K562 (cell line): ENCODE measurements at regions not wholly inside any gene's neighbourhood (a gene's known extent, or its start where the extent isn't known, plus 50 kb on each side); places are given as distances from the start of the nearest gene placed in this dataset.

Experiments used
- ATAC-seq: fragments of 200-7000 bp; cut with Tn5 transposase; 3 replicates; pipeline ENCODE4 v1.9.1; 2020; ENCODE audit warnings: moderate library complexity
- BruUV-seq: library from RNA; stranded (reverse); fragments of 400-500 nt; replicated peaks from 2 replicates; lab custom pipeline; 2021; lab: Mats Ljungman, UMichigan
- CTCF ChIA-PET: fragments of 300-600 bp; formaldehyde crosslinking; extraction: SDS; loops from one replicate; lab custom pipeline; 2021; ENCODE audit warnings: low intra/inter-chr PET ratio; lab: Yijun Ruan, JAX
- POLR2A ChIA-PET: fragments of 300-600, 350-650 bp; sonication (Branson Sonifier 250); formaldehyde crosslinking; extraction: SDS; loops from one replicate; lab custom pipeline; 2021; ENCODE audit warnings: antibody characterized with exemption, inconsistent platforms; lab: Yijun Ruan, JAX
- DNase-seq, 4 experiments: peaks; one replicate each; pipeline versions ENCODE4 v3.0.0 to v3.0.0-alpha.2; 2011 to 2018; ENCODE audit warnings: low spot score in 3 of 4, mixed read lengths in 3 of 4; ENCODE audit errors: extremely low read depth in 1 of 4
- FAIRE-seq: peaks from 2 replicates; lab custom pipeline; 2011; peaks lifted over from hg19 to GRCh38; lab: Jason Lieb, UNC
- H2AFZ ChIP-seq: 2 replicates; pipeline ENCODE4 v1.6.0; 2011; ENCODE audit warnings: low read depth, low read length, control low read depth, inconsistent platforms
- H3K27ac ChIP-seq: fragments of 200-600 bp; 3 replicates; pipeline ENCODE4 v1.8.0; 2011; ENCODE audit warnings: low read depth, mild to moderate bottlenecking, control low read depth, inconsistent platforms, low read length, moderate library complexity, mixed read lengths; ENCODE audit errors: extremely low read depth
- H3K27me3 ChIP-seq, 2 experiments: fragments of 300-600 bp in 1 of 2; 2 replicates in 1 of 2; 3 replicates in 1 of 2; pipeline versions ENCODE4 v1.6.0 to v1.8.0; 2011; ENCODE audit warnings: inconsistent platforms in 2 of 2, low read length in 2 of 2, mild to moderate bottlenecking in 1 of 2, mixed read lengths in 1 of 2, moderate library complexity in 1 of 2; ENCODE audit not compliant: control insufficient read depth in 2 of 2, insufficient read depth in 2 of 2
- H3K36me3 ChIP-seq: fragments of 300-600 bp; 3 replicates; pipeline ENCODE4 v1.8.0; 2011; ENCODE audit warnings: mild to moderate bottlenecking, low read length, inconsistent platforms; ENCODE audit not compliant: control insufficient read depth, insufficient read depth
- H3K4me1 ChIP-seq, 2 experiments: fragments of 200-600 bp in 1 of 2; replicated peaks in 1 of 2; 2 replicates in 1 of 2; 3 replicates in 1 of 2; pipeline versions ENCODE4 v1.5.1 to v1.8.0; 2011; ENCODE audit warnings: inconsistent platforms in 2 of 2, low read length in 2 of 2, mild to moderate bottlenecking in 1 of 2, mixed read lengths in 1 of 2, moderate library complexity in 1 of 2; ENCODE audit not compliant: control insufficient read depth in 2 of 2, insufficient read depth in 2 of 2
- H3K4me2 ChIP-seq: 2 replicates; pipeline ENCODE4 v1.6.1; 2011; ENCODE audit warnings: low read length, control low read depth, inconsistent platforms, mixed read lengths; ENCODE audit not compliant: insufficient read depth
- H3K4me3 ChIP-seq: fragments of 200-600 bp; sonication (generic), shearing (Covaris generic); 2 replicates; pipeline ENCODE4 v1.5.1; 2016; ENCODE audit warnings: control low read depth, inconsistent platforms
- H3K79me2 ChIP-seq: fragments of 200-600 bp; 3 replicates; pipeline ENCODE4 v1.8.0; 2011; ENCODE audit warnings: low read length, inconsistent platforms; ENCODE audit not compliant: control insufficient read depth, insufficient read depth
- H3K9ac ChIP-seq, 2 experiments: 2 replicates each; pipeline versions ENCODE4 v1.6.0 to v1.6.1; 2011; ENCODE audit warnings: low read depth in 2 of 2, low read length in 2 of 2, control low read depth in 1 of 2, inconsistent platforms in 1 of 2, mild to moderate bottlenecking in 1 of 2, mixed read lengths in 1 of 2; ENCODE audit not compliant: insufficient read depth in 1 of 2
- H3K9me1 ChIP-seq: one replicate; pipeline ENCODE4 v1.6.0; 2011; ENCODE audit warnings: inconsistent platforms, mild to moderate bottlenecking, low read length, moderate library complexity; ENCODE audit not compliant: control insufficient read depth, insufficient read depth
- H3K9me3 ChIP-seq: replicated peaks from 2 replicates; pipeline ENCODE4 v1.5.1; 2011; ENCODE audit warnings: low read depth, low read length, inconsistent platforms; ENCODE audit not compliant: control insufficient read depth, insufficient read depth
- H4K20me1 ChIP-seq: replicated peaks from 2 replicates; pipeline ENCODE4 v1.6.1; 2011; ENCODE audit warnings: low read length, inconsistent platforms, mixed read lengths; ENCODE audit not compliant: control insufficient read depth, insufficient read depth
- CREB1 ChIP-seq, 2 experiments: sonication (generic) in 1 of 2; formaldehyde crosslinking in 1 of 2; IDR thresholded peaks; 2 replicates each; pipeline versions ENCODE4 v1.6.1 to v1.8.0; 2012 to 2022; ENCODE audit warnings: inconsistent platforms in 1 of 2, mild to moderate bottlenecking in 1 of 2, missing genetic modification reagents in 1 of 2, moderate library complexity in 1 of 2
- PPARD ChIP-seq: fragments of 250-450 bp; sonication (Bioruptor Pico); IDR thresholded peaks from 2 replicates; pipeline ENCODE4 v1.8.0; 2022; ENCODE audit warnings: inconsistent platforms, mild to moderate bottlenecking, moderate library complexity
- PYGO2 ChIP-seq: fragments of 450-650 bp; IDR thresholded peaks from 2 replicates; pipeline ENCODE4 v1.6.1; 2016; ENCODE audit warnings: mild to moderate bottlenecking, missing genetic modification characterization, moderate library complexity, missing compliant biosample characterization
- TRIM24 ChIP-seq, 2 experiments: fragments of 450-650 bp; IDR thresholded peaks; 2 replicates each; pipeline ENCODE4 v1.6.1; 2016
- ZNF592 ChIP-seq: fragments of 450-650 bp; IDR thresholded peaks from 2 replicates; pipeline ENCODE4 v1.6.1; 2017; ENCODE audit warnings: antibody characterized with exemption, mild to moderate bottlenecking
- WGBS: fragments of 100-300 bp; shearing (Covaris generic); methylation state at CpG from one replicate; pipeline ENCODE4 v1.1.6; 2016; ENCODE audit warnings: low coverage, mixed read lengths; ENCODE audit not compliant: insufficient coverage; ENCODE audit errors: missing lambda C conversion rate; 5-methylcytosine and 5-hydroxymethylcytosine counted together
- in situ Hi-C: fragments of 300-500 bp; cut with MboI; formaldehyde crosslinking; loops from 4 replicates; pipeline ENCODE4 v1.15.0; 2018; ENCODE audit warnings: inconsistent platforms, mixed read lengths
- intact Hi-C: fragments of 100-400 bp; cut with micrococcal nuclease; formaldehyde crosslinking; loops from 2 replicates; pipeline ENCODE4 v1.14.2; 2022
- TF ChIP-seq, protein P1 (sequence below): sonication (generic); formaldehyde crosslinking; IDR thresholded peaks from 2 replicates; pipeline ENCODE4 v1.8.0; 2022; ENCODE audit warnings: mild to moderate bottlenecking, missing genetic modification reagents

DNA sequence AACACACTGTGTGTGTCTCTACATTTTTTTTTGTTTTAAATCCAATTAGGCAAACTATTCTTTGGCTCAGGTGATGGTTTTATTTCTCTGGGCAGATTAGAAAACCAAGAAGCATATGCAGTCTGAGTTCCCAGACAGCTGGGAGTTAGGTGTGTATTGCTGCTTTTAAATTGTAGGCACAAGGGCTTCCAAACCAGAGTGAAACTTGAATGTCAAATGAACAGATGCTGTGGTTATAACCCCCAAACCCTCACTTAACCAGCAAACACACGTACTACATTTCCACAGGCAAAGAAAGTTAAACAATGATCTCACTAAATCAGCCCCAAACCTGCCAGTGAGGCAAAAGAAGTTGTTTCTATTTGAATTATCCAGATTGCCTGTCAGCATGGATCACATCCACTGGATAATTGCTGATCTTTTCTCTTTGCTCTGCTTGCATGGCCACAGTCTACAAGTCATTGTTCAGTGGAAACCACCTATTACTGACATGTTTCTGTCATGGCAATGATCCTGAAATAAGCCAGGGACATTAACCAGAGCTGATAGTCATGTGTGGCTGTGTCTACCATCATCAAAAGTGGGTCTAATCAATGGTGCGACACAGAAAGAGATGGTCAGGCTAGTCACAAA lies 576.5 kb upstream of the PLXNA2 start:
- Histone ChIP-seq H3K9me1 (no peaks in the 10 kb centered on the region), H4K20me1 (no peaks in the 10 kb centered on the region), H3K27ac (no peak overlapping the region), H3K36me3 (no peaks in the 10 kb centered on the region), H3K79me2 (no peaks in the 10 kb centered on the region), H3K4me2 (no peak overlapping the region), H3K4me1 (no peaks in the 10 kb centered on the region), H2AFZ (no peak overlapping the region), H3K9ac (no peak overlapping the region), H3K4me3 (no peak overlapping the region), H3K27me3 (no peaks in the 10 kb centered on the region), H3K9me3 (no peaks in the 10 kb centered on the region)
- ATAC-seq (no peak), DNase-seq (no peak), FAIRE-seq (no peak)
- in situ Hi-C loops (no loop called here), intact Hi-C loops (no loop called here)
- CTCF ChIA-PET, result no interaction called here
- TF ChIP-seq PYGO2 (tag) (no peak), CREB1 (IDR thresholded peaks at IDR 0.05) (no peak), CREB1 (CRISPR knock-in tag; IDR thresholded peaks at IDR 0.05) (no peak), ZNF592 (no peak), PPARD (CRISPR knock-in tag) (no peak), TRIM24 (IDR thresholded peaks at IDR 0.05) (no peak)
- TF ChIP-seq, protein P1, sequence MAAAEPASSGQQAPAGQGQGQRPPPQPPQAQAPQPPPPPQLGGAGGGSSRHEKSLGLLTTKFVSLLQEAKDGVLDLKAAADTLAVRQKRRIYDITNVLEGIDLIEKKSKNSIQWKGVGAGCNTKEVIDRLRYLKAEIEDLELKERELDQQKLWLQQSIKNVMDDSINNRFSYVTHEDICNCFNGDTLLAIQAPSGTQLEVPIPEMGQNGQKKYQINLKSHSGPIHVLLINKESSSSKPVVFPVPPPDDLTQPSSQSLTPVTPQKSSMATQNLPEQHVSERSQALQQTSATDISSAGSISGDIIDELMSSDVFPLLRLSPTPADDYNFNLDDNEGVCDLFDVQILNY (CRISPR knock-in tag), result no peak
- POLR2A ChIA-PET, result no interaction called here
- 0% methylated on average over 2 of the region's 2 CpGs for WGBS
- BruUV-seq, result no TSS peak
